ENCODE measurements at regions not wholly inside any gene's neighbourhood (a gene's known extent, or its start where the extent isn't known, plus 50 kb on each side); places are given as distances from the start of the nearest gene placed in this dataset.

GRCh38 chr20:20933142-20933958 is 172.8 kb downstream of the LINC00237 start (continued):
- TF ChIP-seq ATF2 (CRISPR knock-in tag; IDR thresholded peaks at IDR 0.05) (no peak), ZNF644 (CRISPR knock-in tag; IDR thresholded peaks at IDR 0.05; ENCODE audit: low read depth) (no peak), NCOR1 (IDR thresholded peaks at IDR 0.05; ENCODE audit: borderline replicate concordance, low read length) (no peak), GPN1 (CRISPR knock-in tag; IDR thresholded peaks at IDR 0.05; ENCODE audit: borderline replicate concordance) (no peak), ZNF367 (CRISPR knock-in tag; IDR thresholded peaks at IDR 0.05; ENCODE audit: borderline replicate concordance) (no peak), AHR (CRISPR knock-in tag; IDR thresholded peaks at IDR 0.05) (no peak)

GRCh38 chr20:20932156-20932555 is 174.0 kb downstream of the LINC00237 start:
- no peaks in the 10 kb centered on the region for H3K36me3 ChIP-seq (replicated peaks in 1 of 2; ENCODE audit: control insufficient read depth in 1 of 2, insufficient read depth in 2 of 2, low read length in 2 of 2)
- H3K4me1 ChIP-seq (ENCODE audit: insufficient read depth, low read length): no peaks in the 10 kb centered on the region
- no peaks in the 10 kb centered on the region for H3K9me3 ChIP-seq (ENCODE audit: low read length)
- no peak overlapping the region for H3K4me3 ChIP-seq (replicated peaks in 1 of 3; ENCODE audit: insufficient read depth in 1 of 3, low read depth in 2 of 3, low read length in 3 of 3)
- DNase-seq (ENCODE audit: low spot score): no peak
- BruUV-seq (replicated peaks): no TSS peak
- 41% methylated on average over 5 of the region's 5 CpGs for WGBS (ENCODE audit: low lambda C conversion rate)
- H3K27me3 ChIP-seq (ENCODE audit: control insufficient read depth in 1 of 2, insufficient read depth in 2 of 2, low read length in 2 of 2): peaks cover 3 to 30% of the 10 kb centered on the region in 2 experiments; a peak in 3 of 5 replicates
- H3K27ac ChIP-seq (ENCODE audit: extremely low read length, insufficient read depth, low read length): no peak overlapping the region
- no peak overlapping the region for H3K4me2 ChIP-seq (ENCODE audit: low read depth, low read length)
- ChIA-PET CTCF (ENCODE audit: low intra/inter-chr PET ratio, low total read pairs) (no interaction called here), POLR2A (no interaction called here)
- intact Hi-C loops (cut with micrococcal nuclease; ENCODE audit: unreplicated experiment): no loop called here
- H2AFZ ChIP-seq (ENCODE audit: low read length): no peak overlapping the region
- no peaks in the 10 kb centered on the region for H4K20me1 ChIP-seq (ENCODE audit: insufficient read depth, low read length)
- no peak for ATAC-seq
- no peak for FAIRE-seq
- TF ChIP-seq RAD51 (IDR thresholded peaks at IDR 0.05; ENCODE audit: borderline replicate concordance) (no peak), SIN3A (IDR thresholded peaks at IDR 0.05; ENCODE audit: borderline replicate concordance, low read depth, low read length) (no peak), EP300 (IDR thresholded peaks at IDR 0.05; ENCODE audit: low read depth in 2 of 2, low read length in 2 of 2) (no peak), EP300 (CRISPR knock-in tag; IDR thresholded peaks at IDR 0.05; ENCODE audit: borderline replicate concordance) (no peak), ZNF724P (CRISPR knock-in tag; IDR thresholded peaks at IDR 0.05; ENCODE audit: borderline replicate concordance) (no peak), ZXDC (CRISPR knock-in tag; IDR thresholded peaks at IDR 0.05) (no peak), CBFB (CRISPR knock-in tag; IDR thresholded peaks at IDR 0.05) (no peak), ZNF337 (CRISPR knock-in tag; IDR thresholded peaks at IDR 0.05; ENCODE audit: borderline replicate concordance, low read depth) (no peak), ZNF264 (CRISPR knock-in tag; IDR thresholded peaks at IDR 0.05) (no peak), ZNF512 (CRISPR knock-in tag; IDR thresholded peaks at IDR 0.05) (no peak)
- in situ Hi-C loops (cut with HindIII; ENCODE audit: extremely low pct_ligation_motif_present, low pct_unique_long_range_greater_than_20kb): no loop called here
- no peak overlapping the region for H3K9ac ChIP-seq (ENCODE audit: insufficient read depth, low read depth, low read length)
- H3K79me2 ChIP-seq (ENCODE audit: insufficient read depth, low read length): no peaks in the 10 kb centered on the region
